Glutamatergic neuron (in vitro differentiated cells): ENCODE measurements at regions not wholly inside any gene's neighbourhood (a gene's known extent, or its start where the extent isn't known, plus 50 kb on each side); places are given as distances from the start of the nearest gene placed in this dataset.

ENCODE experiments used
- DNase-seq: peaks from one replicate; pipeline ENCODE4 v3.0.0; 2022
- H3K27ac Mint-ChIP-seq: one replicate; pipeline ENCODE4 v1.8.0; 2020; ENCODE audit warnings: mild to moderate bottlenecking, mixed read lengths, inconsistent platforms; ENCODE audit not compliant: unreplicated experiment
- H3K27me3 Mint-ChIP-seq: one replicate; pipeline ENCODE4 v1.8.0; 2020; ENCODE audit warnings: mild to moderate bottlenecking, moderate library complexity, mixed read lengths, inconsistent platforms; ENCODE audit not compliant: unreplicated experiment
- H3K36me3 Mint-ChIP-seq: one replicate; pipeline ENCODE4 v1.8.0; 2020; ENCODE audit warnings: mild to moderate bottlenecking, mixed read lengths, inconsistent platforms; ENCODE audit not compliant: unreplicated experiment
- H3K4me1 Mint-ChIP-seq: one replicate; pipeline ENCODE4 v1.8.0; 2020; ENCODE audit warnings: mild to moderate bottlenecking, low read depth, mixed read lengths, inconsistent platforms; ENCODE audit not compliant: unreplicated experiment
- H3K4me3 Mint-ChIP-seq: one replicate; pipeline ENCODE4 v1.8.0; 2020; ENCODE audit warnings: mild to moderate bottlenecking, mixed read lengths, inconsistent platforms; ENCODE audit not compliant: unreplicated experiment
- H3K9me3 Mint-ChIP-seq: one replicate; pipeline ENCODE4 v1.8.0; 2020; ENCODE audit warnings: mild to moderate bottlenecking, moderate library complexity, mixed read lengths, inconsistent platforms; ENCODE audit not compliant: unreplicated experiment
- TF ChIP-seq, protein P1 (sequence below): fragments of 200-600 bp; sonication (generic); IDR thresholded peaks from one replicate; pipeline ENCODE4 v1.5.0; 2021; ENCODE audit not compliant: partially characterized antibody, unreplicated experiment

DNA sequence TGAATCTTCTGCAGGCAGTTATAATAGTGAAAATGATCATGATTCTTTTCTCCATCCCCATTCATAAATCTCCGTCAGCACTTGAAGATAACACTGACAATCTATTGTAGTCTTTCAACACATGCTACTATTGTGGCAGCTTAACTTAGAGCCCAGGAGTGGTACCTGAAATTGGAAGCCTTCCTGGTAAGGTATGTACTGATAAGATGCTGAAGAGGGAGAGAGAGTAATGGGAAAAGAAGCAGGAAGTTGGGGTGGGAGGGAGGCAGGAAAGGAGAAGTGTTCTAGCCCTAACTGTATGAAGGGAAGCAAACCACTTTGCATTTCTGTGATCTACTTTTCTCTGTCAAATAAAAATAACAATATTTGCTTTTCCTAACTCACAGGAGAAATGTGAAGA lies 197.4 kb upstream of the RORA start:
- TF ChIP-seq, protein P1, sequence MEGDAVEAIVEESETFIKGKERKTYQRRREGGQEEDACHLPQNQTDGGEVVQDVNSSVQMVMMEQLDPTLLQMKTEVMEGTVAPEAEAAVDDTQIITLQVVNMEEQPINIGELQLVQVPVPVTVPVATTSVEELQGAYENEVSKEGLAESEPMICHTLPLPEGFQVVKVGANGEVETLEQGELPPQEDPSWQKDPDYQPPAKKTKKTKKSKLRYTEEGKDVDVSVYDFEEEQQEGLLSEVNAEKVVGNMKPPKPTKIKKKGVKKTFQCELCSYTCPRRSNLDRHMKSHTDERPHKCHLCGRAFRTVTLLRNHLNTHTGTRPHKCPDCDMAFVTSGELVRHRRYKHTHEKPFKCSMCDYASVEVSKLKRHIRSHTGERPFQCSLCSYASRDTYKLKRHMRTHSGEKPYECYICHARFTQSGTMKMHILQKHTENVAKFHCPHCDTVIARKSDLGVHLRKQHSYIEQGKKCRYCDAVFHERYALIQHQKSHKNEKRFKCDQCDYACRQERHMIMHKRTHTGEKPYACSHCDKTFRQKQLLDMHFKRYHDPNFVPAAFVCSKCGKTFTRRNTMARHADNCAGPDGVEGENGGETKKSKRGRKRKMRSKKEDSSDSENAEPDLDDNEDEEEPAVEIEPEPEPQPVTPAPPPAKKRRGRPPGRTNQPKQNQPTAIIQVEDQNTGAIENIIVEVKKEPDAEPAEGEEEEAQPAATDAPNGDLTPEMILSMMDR, result no peak
- no peak for DNase-seq
- H3K4me1 Mint-ChIP-seq, result peaks cover 2% of the 10 kb centered on the region
- H3K27me3 Mint-ChIP-seq, result no peaks in the 10 kb centered on the region
- no peak overlapping the region for H3K27ac Mint-ChIP-seq
- H3K9me3 Mint-ChIP-seq, result no peaks in the 10 kb centered on the region
- no peak overlapping the region for H3K4me3 Mint-ChIP-seq
- no peaks in the 10 kb centered on the region for H3K36me3 Mint-ChIP-seq

DNA sequence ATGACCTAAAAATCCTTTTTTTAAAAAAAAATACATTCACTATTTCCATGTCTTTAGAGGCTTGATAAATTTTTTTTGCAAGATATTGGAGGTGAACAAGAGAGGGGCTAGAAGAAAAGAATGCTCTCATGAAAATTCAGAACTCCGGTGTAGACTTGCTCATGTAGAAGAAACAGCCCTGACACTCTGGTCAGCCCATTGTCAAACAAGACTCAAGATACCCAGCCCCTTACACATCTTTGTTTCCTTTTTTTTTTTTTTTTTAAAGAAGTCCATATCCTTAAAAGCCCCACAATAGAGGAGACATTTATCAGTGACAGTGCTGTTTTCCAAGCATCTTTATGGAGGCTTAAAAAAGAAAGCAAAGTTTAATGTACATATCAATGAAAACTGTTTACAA lies 196.8 kb upstream of the RORA start:
- Mint-ChIP-seq H3K27ac (no peak overlapping the region), H3K4me3 (no peak overlapping the region), H3K9me3 (no peaks in the 10 kb centered on the region), H3K4me1 (peaks cover 2% of the 10 kb centered on the region), H3K36me3 (no peaks in the 10 kb centered on the region), H3K27me3 (no peaks in the 10 kb centered on the region)
- TF ChIP-seq, protein P1, result no peak
- no peak for DNase-seq

DNA sequence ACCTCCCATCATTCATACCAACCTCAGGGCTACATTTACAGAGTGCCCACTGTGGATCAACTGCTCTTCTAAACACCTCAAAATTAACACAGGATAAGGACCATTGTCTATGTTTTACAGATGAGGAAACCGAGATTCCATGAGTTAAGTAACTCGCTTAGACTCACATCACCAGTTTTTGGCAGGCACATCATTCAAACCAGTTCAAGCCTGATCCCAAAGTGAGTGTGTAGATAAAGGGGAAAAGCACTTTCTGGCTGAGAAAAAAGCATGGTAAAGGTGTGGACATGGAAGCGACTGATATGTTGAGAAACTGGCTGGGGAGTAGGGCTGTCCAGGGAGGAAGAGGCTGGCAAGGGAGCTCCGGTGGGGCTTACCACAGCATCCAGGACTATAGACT lies 193.7 kb upstream of the RORA start:
- TF ChIP-seq, protein P1, result no peak
- Mint-ChIP-seq H3K36me3 (no peaks in the 10 kb centered on the region), H3K4me3 (no peak overlapping the region), H3K9me3 (no peaks in the 10 kb centered on the region), H3K4me1 (peaks cover 2% of the 10 kb centered on the region), H3K27me3 (peaks cover 2% of the 10 kb centered on the region), H3K27ac (no peak overlapping the region)
- DNase-seq, result no peak

DNA sequence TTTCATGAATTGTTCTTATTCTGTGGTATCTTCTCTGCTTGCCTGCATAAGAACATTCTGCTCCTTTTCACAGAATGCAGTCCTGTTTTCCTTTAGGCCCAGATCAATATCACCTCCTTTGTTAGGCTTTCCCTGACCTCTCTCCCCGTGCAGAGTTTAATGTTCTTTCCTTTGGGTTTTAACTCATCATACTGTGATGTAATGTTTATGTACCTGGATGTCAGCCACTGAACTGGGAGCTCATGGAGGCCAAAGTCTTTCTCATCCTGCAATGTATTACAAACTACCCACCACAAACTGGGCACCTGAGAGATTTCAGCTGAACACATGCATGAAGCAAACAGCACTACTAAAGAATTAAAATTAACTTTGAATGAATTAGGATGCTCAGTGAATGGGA lies 192.8 kb upstream of the RORA start:
- peaks cover 2% of the 10 kb centered on the region for H3K27me3 Mint-ChIP-seq
- H3K9me3 Mint-ChIP-seq, result no peaks in the 10 kb centered on the region
- H3K4me1 Mint-ChIP-seq, result peaks cover 2% of the 10 kb centered on the region
- TF ChIP-seq, protein P1, result no peak
- H3K27ac Mint-ChIP-seq, result no peak overlapping the region
- no peak overlapping the region for H3K4me3 Mint-ChIP-seq
- DNase-seq, result no peak
- H3K36me3 Mint-ChIP-seq, result no peaks in the 10 kb centered on the region

DNA sequence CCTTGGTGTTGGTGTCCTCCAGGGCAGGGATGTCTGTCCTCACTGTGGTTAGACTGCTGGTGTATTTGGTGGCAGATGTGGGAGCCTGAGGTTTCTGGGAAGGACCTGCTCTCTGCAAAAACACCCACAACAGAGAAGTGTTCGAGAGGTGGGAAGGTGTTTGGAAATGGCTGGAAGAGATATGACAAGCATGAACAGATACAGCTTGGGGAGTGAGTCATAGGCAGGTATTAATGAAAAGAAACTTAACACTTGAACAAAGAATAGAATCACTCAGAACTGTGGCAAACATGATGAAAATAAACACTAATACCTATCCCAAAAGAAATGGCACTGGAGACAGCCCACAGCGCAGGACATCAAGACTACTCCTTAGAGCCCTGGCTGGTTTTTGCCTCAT lies 192.4 kb upstream of the RORA start:
- Mint-ChIP-seq H3K4me1 (peaks cover 2% of the 10 kb centered on the region), H3K4me3 (no peak overlapping the region), H3K27ac (no peak overlapping the region), H3K27me3 (peaks cover 2% of the 10 kb centered on the region), H3K9me3 (no peaks in the 10 kb centered on the region), H3K36me3 (no peaks in the 10 kb centered on the region)
- TF ChIP-seq, protein P1, result no peak
- DNase-seq, result no peak
